Endodermal cell (in vitro differentiated cells): ENCODE measurements at regions not wholly inside any gene's neighbourhood (a gene's known extent, or its start where the extent isn't known, plus 50 kb on each side); places are given as distances from the start of the nearest gene placed in this dataset.
A peak's percentile ranks its signal among the peaks of the same experiment; 100 is the strongest.

ENCODE experiments used
- DNase-seq: peaks from one replicate; pipeline ENCODE4 v3.0.0-alpha.2; 2017
- H3K27ac ChIP-seq: 2 replicates; pipeline ENCODE4 v1.5.1; 2013; ENCODE audit warnings: mild to moderate bottlenecking, low read depth, low read length, moderate library complexity
- H3K27me3 ChIP-seq: 2 replicates; pipeline ENCODE4 v1.6.1; 2013; ENCODE audit warnings: mild to moderate bottlenecking, low read length, moderate library complexity; ENCODE audit not compliant: insufficient read depth, control insufficient read depth, poor library complexity, severe bottlenecking
- H3K36me3 ChIP-seq: 2 replicates; pipeline ENCODE4 v1.7.0; 2013; ENCODE audit warnings: mild to moderate bottlenecking, low read length, moderate library complexity; ENCODE audit not compliant: control insufficient read depth, insufficient read depth
- H3K4me1 ChIP-seq: one replicate; pipeline ENCODE4 v1.7.0; 2013; ENCODE audit warnings: low read length; ENCODE audit not compliant: control insufficient read depth, insufficient read depth
- H3K4me3 ChIP-seq: 2 replicates; pipeline ENCODE4 v1.5.1; 2013; ENCODE audit warnings: mild to moderate bottlenecking, low read length, moderate library complexity
- H3K9ac ChIP-seq: 2 replicates; pipeline ENCODE4 v1.6.1; 2013; ENCODE audit warnings: mild to moderate bottlenecking, low read length, moderate library complexity; ENCODE audit not compliant: poor library complexity, severe bottlenecking; ENCODE audit errors: extremely low read depth
- H3K9me3 ChIP-seq: 2 replicates; pipeline ENCODE4 v1.6.1; 2013; ENCODE audit warnings: mild to moderate bottlenecking, low read length, moderate library complexity; ENCODE audit not compliant: control insufficient read depth
- H3K27ac Mint-ChIP-seq: 2 replicates; pipeline ENCODE4 v1.8.0; 2020; ENCODE audit warnings: mixed read lengths
- H3K27me3 Mint-ChIP-seq: 2 replicates; pipeline ENCODE4 v1.8.0; 2021; ENCODE audit warnings: mild to moderate bottlenecking, mixed read lengths; ENCODE audit not compliant: insufficient read depth
- H3K36me3 Mint-ChIP-seq: 2 replicates; pipeline ENCODE4 v1.8.0; 2020; ENCODE audit warnings: low read depth, mixed read lengths
- H3K4me1 Mint-ChIP-seq: 2 replicates; pipeline ENCODE4 v1.8.0; 2020; ENCODE audit warnings: mixed read lengths
- H3K4me3 Mint-ChIP-seq: 2 replicates; pipeline ENCODE4 v1.8.0; 2020; ENCODE audit warnings: mild to moderate bottlenecking, moderate library complexity, mixed read lengths
- H3K9me3 Mint-ChIP-seq: 2 replicates; pipeline ENCODE4 v1.8.0; 2020; ENCODE audit warnings: mild to moderate bottlenecking, mixed read lengths
- WGBS, 2 experiments: methylation state at CpG; one replicate each; pipeline versions ENCODE4 v1.1.5 to v1.1.7; 2013; ENCODE audit warnings: missing lambda C conversion rate in 2 of 2, mixed read lengths in 1 of 2; ENCODE audit not compliant: insufficient coverage in 1 of 2, insufficient read length in 1 of 2; 5-methylcytosine and 5-hydroxymethylcytosine counted together
- TF ChIP-seq, protein P1 (sequence below): fragments of 200-600 bp; sonication (generic); conservative IDR thresholded peaks from 2 replicates; pipeline ENCODE4 v1.5.0; 2021; ENCODE audit warnings: antibody characterized with exemption, mild to moderate bottlenecking

- Histone ChIP-seq H3K9me3 (peaks cover 11% of the 10 kb centered on the region), H3K36me3 (no peaks in the 10 kb centered on the region), H3K4me3 (no peak overlapping the region), H3K27ac (no peak overlapping the region), H3K4me1 (no peaks in the 10 kb centered on the region), H3K9ac (no peak overlapping the region), H3K27me3 (no peaks in the 10 kb centered on the region)
- H3K27me3 Mint-ChIP-seq, result no peaks in the 10 kb centered on the region
- DNase-seq, result no peak
- no peak overlapping the region for H3K27ac Mint-ChIP-seq
- no peak overlapping the region for H3K4me3 Mint-ChIP-seq
- H3K36me3 Mint-ChIP-seq, result no peaks in the 10 kb centered on the region
- no peaks in the 10 kb centered on the region for H3K9me3 Mint-ChIP-seq
- WGBS, 2 experiments, result 78% methylated on average over 2 of the region's 2 CpGs; no CpG with 5 or more reads in 1 of the 2 experiments
- TF ChIP-seq, protein P1, sequence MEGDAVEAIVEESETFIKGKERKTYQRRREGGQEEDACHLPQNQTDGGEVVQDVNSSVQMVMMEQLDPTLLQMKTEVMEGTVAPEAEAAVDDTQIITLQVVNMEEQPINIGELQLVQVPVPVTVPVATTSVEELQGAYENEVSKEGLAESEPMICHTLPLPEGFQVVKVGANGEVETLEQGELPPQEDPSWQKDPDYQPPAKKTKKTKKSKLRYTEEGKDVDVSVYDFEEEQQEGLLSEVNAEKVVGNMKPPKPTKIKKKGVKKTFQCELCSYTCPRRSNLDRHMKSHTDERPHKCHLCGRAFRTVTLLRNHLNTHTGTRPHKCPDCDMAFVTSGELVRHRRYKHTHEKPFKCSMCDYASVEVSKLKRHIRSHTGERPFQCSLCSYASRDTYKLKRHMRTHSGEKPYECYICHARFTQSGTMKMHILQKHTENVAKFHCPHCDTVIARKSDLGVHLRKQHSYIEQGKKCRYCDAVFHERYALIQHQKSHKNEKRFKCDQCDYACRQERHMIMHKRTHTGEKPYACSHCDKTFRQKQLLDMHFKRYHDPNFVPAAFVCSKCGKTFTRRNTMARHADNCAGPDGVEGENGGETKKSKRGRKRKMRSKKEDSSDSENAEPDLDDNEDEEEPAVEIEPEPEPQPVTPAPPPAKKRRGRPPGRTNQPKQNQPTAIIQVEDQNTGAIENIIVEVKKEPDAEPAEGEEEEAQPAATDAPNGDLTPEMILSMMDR, result no peak
- peaks cover 9% of the 10 kb centered on the region for H3K4me1 Mint-ChIP-seq
Observed at GRCh38 chr9:11352612-11353011, 739.8 kb upstream of the PTPRD start.

GRCh38 chr9:11356067-11356466 lies 743.3 kb upstream of the PTPRD start:
- no peaks in the 10 kb centered on the region for H3K9me3 Mint-ChIP-seq
- no peaks in the 10 kb centered on the region for H3K27me3 ChIP-seq
- H3K4me3 Mint-ChIP-seq, result no peak overlapping the region
- H3K36me3 ChIP-seq, result no peaks in the 10 kb centered on the region
- no peaks in the 10 kb centered on the region for H3K27me3 Mint-ChIP-seq
- no peaks in the 10 kb centered on the region for H3K36me3 Mint-ChIP-seq
- TF ChIP-seq, protein P1, result no peak
- H3K4me1 Mint-ChIP-seq, result peaks cover 4% of the 10 kb centered on the region
- H3K27ac ChIP-seq, result peak overlapping the region; percentile 17
- H3K4me3 ChIP-seq, result no peak overlapping the region
- H3K9me3 ChIP-seq, result no peaks in the 10 kb centered on the region
- no peak for DNase-seq
- H3K4me1 ChIP-seq, result no peaks in the 10 kb centered on the region
- H3K27ac Mint-ChIP-seq, result no peak overlapping the region
- H3K9ac ChIP-seq, result no peak overlapping the region

- 86 to 98% methylated on average over 9 to 14 of the region's 14 CpGs for WGBS, 2 experiments
- H3K27ac Mint-ChIP-seq, result no peak overlapping the region
- Histone ChIP-seq H3K27me3 (no peaks in the 10 kb centered on the region), H3K36me3 (no peaks in the 10 kb centered on the region), H3K4me1 (no peaks in the 10 kb centered on the region), H3K9ac (no peak overlapping the region), H3K27ac (no peak overlapping the region), H3K9me3 (no peaks in the 10 kb centered on the region), H3K4me3 (no peak overlapping the region)
- no peak overlapping the region for H3K4me3 Mint-ChIP-seq
- DNase-seq, result no peak
- no peaks in the 10 kb centered on the region for H3K9me3 Mint-ChIP-seq
- no peaks in the 10 kb centered on the region for H3K4me1 Mint-ChIP-seq
- H3K36me3 Mint-ChIP-seq, result no peaks in the 10 kb centered on the region
- TF ChIP-seq, protein P1, result no peak
- H3K27me3 Mint-ChIP-seq, result no peaks in the 10 kb centered on the region
Observed at GRCh38 chr9:11366585-11367129, 753.9 kb upstream of the PTPRD start.
